Panc1 (cell line): ENCODE measurements at regions not wholly inside any gene's neighbourhood (a gene's known extent, or its start where the extent isn't known, plus 50 kb on each side); places are given as distances from the start of the nearest gene placed in this dataset.

Experiments
- ATAC-seq: fragments of 200-7000 bp; cut with Tn5 transposase; 2 replicates; pipeline ENCODE4 v1.9.1; 2020; ENCODE audit warnings: mild to moderate bottlenecking, moderate library complexity
- BruUV-seq: library from RNA; stranded (reverse); fragments of 400-500 nt; replicated peaks from 2 replicates; lab custom pipeline; 2021; lab: Mats Ljungman, UMichigan
- CTCF ChIA-PET: fragments of 300-600 bp; sonication (Branson Sonifier 250); formaldehyde crosslinking; loops from one replicate; lab custom pipeline; 2022; ENCODE audit warnings: antibody characterized with exemption; lab: Charles Lee
- POLR2A ChIA-PET: fragments of 300-600 bp; sonication (Branson Sonifier 250); formaldehyde crosslinking; loops from one replicate; lab custom pipeline; 2022; ENCODE audit warnings: antibody characterized with exemption; lab: Charles Lee
- DNase-seq: peaks from one replicate; pipeline ENCODE4 v3.0.0-alpha.2; 2010; ENCODE audit warnings: low read depth, low spot score
- H3K27ac ChIP-seq: 2 replicates; pipeline ENCODE4 v1.5.1; 2011; ENCODE audit warnings: mild to moderate bottlenecking, low read length, inconsistent platforms
- H3K27me3 ChIP-seq: fragments of 200-500 bp; sonication (Bioruptor generic); 2 replicates; pipeline ENCODE4 v1.6.0; 2014; ENCODE audit warnings: low read length, inconsistent platforms; ENCODE audit not compliant: control insufficient read depth, insufficient read depth
- H3K36me3 ChIP-seq: fragments of 200-500 bp; sonication (Bioruptor generic); 2 replicates; pipeline ENCODE4 v1.5.1; 2014; ENCODE audit warnings: inconsistent platforms, mild to moderate bottlenecking, low read length, moderate library complexity; ENCODE audit not compliant: control insufficient read depth, insufficient read depth
- H3K4me1 ChIP-seq: 2 replicates; pipeline ENCODE4 v1.5.1; 2011; ENCODE audit warnings: inconsistent platforms, mild to moderate bottlenecking, low read length, moderate library complexity; ENCODE audit not compliant: control insufficient read depth, insufficient read depth
- H3K4me3 ChIP-seq, 2 experiments: 2 replicates each; pipeline ENCODE4 v1.5.1; 2011 to 2012; ENCODE audit warnings: low read depth in 2 of 2, low read length in 2 of 2, mild to moderate bottlenecking in 2 of 2, inconsistent platforms in 1 of 2, moderate library complexity in 1 of 2
- H3K9me3 ChIP-seq: fragments of 200-500 bp; sonication (Bioruptor generic); 2 replicates; pipeline ENCODE4 v1.5.1; 2014; ENCODE audit warnings: low read depth, mild to moderate bottlenecking, inconsistent platforms, low read length, moderate library complexity; ENCODE audit not compliant: control insufficient read depth, insufficient read depth
- POLR2AphosphoS5 ChIP-seq: IDR thresholded peaks from 2 replicates; pipeline ENCODE4 v1.6.1; 2012; ENCODE audit warnings: mild to moderate bottlenecking, low read depth, low read length, moderate library complexity
- SIN3A ChIP-seq: IDR thresholded peaks from 2 replicates; pipeline ENCODE4 v1.6.1; 2012; ENCODE audit warnings: low read depth, mild to moderate bottlenecking, low read length, moderate library complexity, borderline replicate concordance; ENCODE audit not compliant: insufficient read depth
- TCF7L2 ChIP-seq: IDR thresholded peaks from 2 replicates; pipeline ENCODE4 v1.6.1; 2011; ENCODE audit warnings: mild to moderate bottlenecking, low read depth, low read length, inconsistent platforms
- in situ Hi-C: cut with HindIII; loops from 2 replicates; pipeline ENCODE4 v1.10.0; 2016; ENCODE audit warnings: low sequenced_read_pairs, low pct_unique_long_range_greater_than_20kb
- intact Hi-C: fragments of 100-400 bp; cut with micrococcal nuclease; formaldehyde crosslinking; loops from one replicate; pipeline ENCODE4 v1.10.0; 2022; ENCODE audit not compliant: unreplicated experiment
- TF ChIP-seq, protein P1 (sequence below), 2 experiments: IDR thresholded peaks; 2 replicates each; pipeline ENCODE4 v1.6.1; 2011 to 2012; ENCODE audit warnings: low read depth in 2 of 2, control low read depth in 1 of 2, low read length in 1 of 2, mild to moderate bottlenecking in 1 of 2, moderate library complexity in 1 of 2; ENCODE audit not compliant: insufficient read depth in 1 of 2
- TF ChIP-seq, protein P2 (sequence below): fragments of 450-650 bp; IDR thresholded peaks from 2 replicates; pipeline ENCODE4 v1.5.1; 2017; ENCODE audit warnings: mild to moderate bottlenecking

DNA sequence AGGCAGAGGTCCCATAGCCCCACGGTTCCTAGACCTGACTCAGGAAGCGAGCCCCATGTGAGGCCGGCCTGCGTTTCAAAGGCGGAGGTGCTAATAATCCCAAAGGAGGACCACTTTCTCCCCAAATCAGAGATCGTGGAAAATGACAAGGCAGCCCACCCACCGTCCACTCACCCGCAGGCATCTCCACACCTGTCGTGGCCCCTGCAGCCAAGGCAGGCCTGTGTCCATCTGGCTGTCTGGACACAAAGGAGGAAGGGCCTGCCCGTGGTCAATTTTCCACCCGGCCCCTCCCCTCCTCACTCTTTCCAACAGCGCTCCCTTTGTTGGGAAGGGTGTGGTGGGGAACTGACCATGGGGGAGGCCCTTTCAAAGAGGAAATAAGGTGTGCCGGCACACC is 125.3 kb upstream of the TMEM132D start:
- no TSS peak for BruUV-seq
- H3K27me3 ChIP-seq, result peaks cover 19% of the 10 kb centered on the region
- ATAC-seq, result no peak

DNA sequence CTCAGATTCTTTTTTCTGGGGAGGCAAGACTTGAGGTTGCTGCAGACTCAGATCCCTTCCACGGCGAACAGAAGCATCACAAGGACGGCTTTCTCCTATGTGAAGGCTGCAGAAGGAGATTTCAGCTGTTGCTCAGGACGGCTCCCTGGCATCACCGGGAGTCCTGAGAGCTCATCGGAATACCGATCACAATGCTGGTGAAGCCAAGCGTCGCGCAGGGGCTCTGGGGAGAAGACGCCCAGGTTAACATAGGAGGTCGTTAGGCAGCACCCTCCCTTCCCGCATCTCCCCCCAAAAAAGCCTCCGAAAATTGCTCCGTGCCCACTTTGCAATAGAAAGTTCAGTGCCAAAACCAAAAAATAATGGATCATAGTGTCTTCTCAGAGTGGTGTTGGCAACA is 127.2 kb upstream of the TMEM132D start:
- BruUV-seq, result no TSS peak
- ChIA-PET POLR2A (no interaction called here), CTCF (no interaction called here)
- Histone ChIP-seq H3K4me1 (no peaks in the 10 kb centered on the region), H3K27ac (no peak overlapping the region), H3K9me3 (no peaks in the 10 kb centered on the region), H3K36me3 (no peaks in the 10 kb centered on the region), H3K4me3 (no peak overlapping the region), H3K27me3 (peaks cover 16% of the 10 kb centered on the region)
- DNase-seq (no peak), ATAC-seq (no peak)
- in situ Hi-C loops (no loop called here), intact Hi-C loops (loop anchor here (5.0 kb wide), 1 partner anchor 306 kb away; the partner anchor contains the start of gene PIWIL1)
- TF ChIP-seq, protein P1, sequence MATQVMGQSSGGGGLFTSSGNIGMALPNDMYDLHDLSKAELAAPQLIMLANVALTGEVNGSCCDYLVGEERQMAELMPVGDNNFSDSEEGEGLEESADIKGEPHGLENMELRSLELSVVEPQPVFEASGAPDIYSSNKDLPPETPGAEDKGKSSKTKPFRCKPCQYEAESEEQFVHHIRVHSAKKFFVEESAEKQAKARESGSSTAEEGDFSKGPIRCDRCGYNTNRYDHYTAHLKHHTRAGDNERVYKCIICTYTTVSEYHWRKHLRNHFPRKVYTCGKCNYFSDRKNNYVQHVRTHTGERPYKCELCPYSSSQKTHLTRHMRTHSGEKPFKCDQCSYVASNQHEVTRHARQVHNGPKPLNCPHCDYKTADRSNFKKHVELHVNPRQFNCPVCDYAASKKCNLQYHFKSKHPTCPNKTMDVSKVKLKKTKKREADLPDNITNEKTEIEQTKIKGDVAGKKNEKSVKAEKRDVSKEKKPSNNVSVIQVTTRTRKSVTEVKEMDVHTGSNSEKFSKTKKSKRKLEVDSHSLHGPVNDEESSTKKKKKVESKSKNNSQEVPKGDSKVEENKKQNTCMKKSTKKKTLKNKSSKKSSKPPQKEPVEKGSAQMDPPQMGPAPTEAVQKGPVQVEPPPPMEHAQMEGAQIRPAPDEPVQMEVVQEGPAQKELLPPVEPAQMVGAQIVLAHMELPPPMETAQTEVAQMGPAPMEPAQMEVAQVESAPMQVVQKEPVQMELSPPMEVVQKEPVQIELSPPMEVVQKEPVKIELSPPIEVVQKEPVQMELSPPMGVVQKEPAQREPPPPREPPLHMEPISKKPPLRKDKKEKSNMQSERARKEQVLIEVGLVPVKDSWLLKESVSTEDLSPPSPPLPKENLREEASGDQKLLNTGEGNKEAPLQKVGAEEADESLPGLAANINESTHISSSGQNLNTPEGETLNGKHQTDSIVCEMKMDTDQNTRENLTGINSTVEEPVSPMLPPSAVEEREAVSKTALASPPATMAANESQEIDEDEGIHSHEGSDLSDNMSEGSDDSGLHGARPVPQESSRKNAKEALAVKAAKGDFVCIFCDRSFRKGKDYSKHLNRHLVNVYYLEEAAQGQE (IDR thresholded peaks at IDR 0.05; ENCODE audit: insufficient read depth in 1 of 2, low read depth in 2 of 2, low read length in 1 of 2), result no peak
- TF ChIP-seq, protein P2, sequence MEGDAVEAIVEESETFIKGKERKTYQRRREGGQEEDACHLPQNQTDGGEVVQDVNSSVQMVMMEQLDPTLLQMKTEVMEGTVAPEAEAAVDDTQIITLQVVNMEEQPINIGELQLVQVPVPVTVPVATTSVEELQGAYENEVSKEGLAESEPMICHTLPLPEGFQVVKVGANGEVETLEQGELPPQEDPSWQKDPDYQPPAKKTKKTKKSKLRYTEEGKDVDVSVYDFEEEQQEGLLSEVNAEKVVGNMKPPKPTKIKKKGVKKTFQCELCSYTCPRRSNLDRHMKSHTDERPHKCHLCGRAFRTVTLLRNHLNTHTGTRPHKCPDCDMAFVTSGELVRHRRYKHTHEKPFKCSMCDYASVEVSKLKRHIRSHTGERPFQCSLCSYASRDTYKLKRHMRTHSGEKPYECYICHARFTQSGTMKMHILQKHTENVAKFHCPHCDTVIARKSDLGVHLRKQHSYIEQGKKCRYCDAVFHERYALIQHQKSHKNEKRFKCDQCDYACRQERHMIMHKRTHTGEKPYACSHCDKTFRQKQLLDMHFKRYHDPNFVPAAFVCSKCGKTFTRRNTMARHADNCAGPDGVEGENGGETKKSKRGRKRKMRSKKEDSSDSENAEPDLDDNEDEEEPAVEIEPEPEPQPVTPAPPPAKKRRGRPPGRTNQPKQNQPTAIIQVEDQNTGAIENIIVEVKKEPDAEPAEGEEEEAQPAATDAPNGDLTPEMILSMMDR, result no peak
- TF ChIP-seq POLR2AphosphoS5 (no peak), SIN3A (no peak), TCF7L2 (no peak)

More for the DNA sequence above, 125.3 kb upstream of the TMEM132D start:
- Histone ChIP-seq H3K27ac (no peak overlapping the region), H3K4me1 (no peaks in the 10 kb centered on the region), H3K36me3 (no peaks in the 10 kb centered on the region), H3K9me3 (no peaks in the 10 kb centered on the region), H3K4me3 (no peak overlapping the region)
- CTCF ChIA-PET, result no interaction called here
- TF ChIP-seq POLR2AphosphoS5 (no peak), TCF7L2 (no peak), SIN3A (no peak)
- TF ChIP-seq, protein P2, result no peak
- TF ChIP-seq, protein P1 (IDR thresholded peaks at IDR 0.05; ENCODE audit: insufficient read depth in 1 of 2, low read depth in 2 of 2, low read length in 1 of 2), result no peak
- POLR2A ChIA-PET, result no interaction called here
- intact Hi-C loops (no loop called here), in situ Hi-C loops (no loop called here)
- no peak for DNase-seq
